ENCODE measurements at regions not wholly inside any gene's neighbourhood (a gene's known extent, or its start where the extent isn't known, plus 50 kb on each side); places are given as distances from the start of the nearest gene placed in this dataset.

DNA sequence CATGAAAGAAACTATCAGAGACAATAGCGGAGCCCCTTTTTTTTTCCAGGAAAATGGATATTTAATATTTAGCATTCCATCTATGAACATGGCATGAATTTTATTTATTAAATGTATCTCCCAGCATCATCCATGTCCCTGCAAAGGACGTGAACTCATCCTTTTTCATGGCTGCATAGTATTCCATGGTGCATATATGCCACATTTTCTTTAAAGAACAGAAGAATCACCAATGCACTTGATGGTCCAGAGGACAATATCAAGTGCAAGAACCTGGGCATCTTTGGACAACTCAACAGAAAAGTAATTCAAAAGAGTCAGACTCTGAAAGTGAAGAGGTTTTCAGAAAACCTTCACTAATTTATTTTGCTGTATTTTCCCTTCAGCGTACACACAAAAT is 133.0 kb upstream of the SLC7A14 start:
- H3K27ac Mint-ChIP-seq: no peak overlapping the region
- Histone ChIP-seq H3K4me1 (ENCODE audit: insufficient read depth, low read length) (no peaks in the 10 kb centered on the region), H3K27me3 (ENCODE audit: insufficient read depth, low read length, poor library complexity, severe bottlenecking) (no peaks in the 10 kb centered on the region), H3K36me3 (ENCODE audit: insufficient read depth, low read length) (no peaks in the 10 kb centered on the region), H3K27ac (ENCODE audit: low read depth, low read length) (no peak overlapping the region), H3K4me3 (ENCODE audit: low read length) (no peak overlapping the region), H3K9me3 (ENCODE audit: low read length) (no peaks in the 10 kb centered on the region)
- H3K9me3 Mint-ChIP-seq: peaks cover 4 to 9% (median 6%) of the 10 kb centered on the region in 5 donors
- H3K36me3 Mint-ChIP-seq: no peaks in the 10 kb centered on the region
- ChIA-PET POLR2A (no interaction called here), CTCF (no interaction called here)
- peaks cover 9 to 55% of the 10 kb centered on the region in 2 donors for H3K27me3 Mint-ChIP-seq
- no peak for DNase-seq
- H3K4me3 Mint-ChIP-seq: no peak overlapping the region
- H3K4me1 Mint-ChIP-seq: no peaks in the 10 kb centered on the region

DNA sequence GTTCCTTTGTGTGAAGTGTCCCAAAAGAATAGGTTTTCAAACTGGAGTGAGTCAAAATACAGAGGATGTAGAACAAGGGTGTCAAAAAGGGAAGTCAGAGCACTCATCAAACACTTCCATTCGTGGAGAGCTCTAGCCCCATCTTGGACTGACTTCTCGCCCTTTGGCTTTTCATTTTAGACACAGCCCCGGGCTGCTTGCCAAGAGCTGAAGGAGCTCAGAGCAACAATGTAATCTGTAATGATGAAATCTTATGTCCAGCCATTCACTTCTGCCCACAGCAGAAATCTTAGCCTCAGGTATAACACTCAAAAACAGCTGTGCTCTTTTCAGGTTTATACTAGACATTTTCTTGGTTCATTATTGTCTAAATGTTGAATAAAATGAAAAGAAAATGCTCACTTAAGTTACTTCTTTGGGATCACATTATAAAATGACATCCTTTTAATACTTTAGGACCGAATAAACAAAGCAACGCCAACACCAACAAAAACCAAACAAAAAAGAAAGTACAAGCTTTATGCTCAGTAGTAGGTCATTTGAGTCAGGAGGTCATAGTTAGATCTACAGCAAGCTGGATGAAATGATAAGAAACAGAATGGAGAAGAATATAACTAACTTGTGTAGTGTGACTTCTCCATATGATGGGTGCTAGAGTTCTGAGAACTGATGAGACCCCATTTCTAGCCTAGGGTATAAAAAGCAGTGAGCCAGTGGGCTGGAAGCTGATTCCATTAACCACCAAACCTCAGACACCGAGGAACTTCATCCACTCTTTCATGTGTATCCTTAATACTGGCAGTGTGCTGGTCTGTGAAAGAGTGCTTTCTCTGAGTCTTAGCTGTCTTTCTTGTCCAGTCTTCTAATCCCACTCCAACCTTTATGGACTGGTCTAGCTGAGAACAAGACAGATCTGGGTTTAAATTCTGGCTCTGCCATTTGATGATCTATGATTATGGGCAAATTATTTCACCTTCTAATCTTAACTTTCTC is 131.8 kb upstream of the SLC7A14 start:
- no peaks in the 10 kb centered on the region for H3K36me3 Mint-ChIP-seq
- POLR2A ChIA-PET: no interaction called here

DNA sequence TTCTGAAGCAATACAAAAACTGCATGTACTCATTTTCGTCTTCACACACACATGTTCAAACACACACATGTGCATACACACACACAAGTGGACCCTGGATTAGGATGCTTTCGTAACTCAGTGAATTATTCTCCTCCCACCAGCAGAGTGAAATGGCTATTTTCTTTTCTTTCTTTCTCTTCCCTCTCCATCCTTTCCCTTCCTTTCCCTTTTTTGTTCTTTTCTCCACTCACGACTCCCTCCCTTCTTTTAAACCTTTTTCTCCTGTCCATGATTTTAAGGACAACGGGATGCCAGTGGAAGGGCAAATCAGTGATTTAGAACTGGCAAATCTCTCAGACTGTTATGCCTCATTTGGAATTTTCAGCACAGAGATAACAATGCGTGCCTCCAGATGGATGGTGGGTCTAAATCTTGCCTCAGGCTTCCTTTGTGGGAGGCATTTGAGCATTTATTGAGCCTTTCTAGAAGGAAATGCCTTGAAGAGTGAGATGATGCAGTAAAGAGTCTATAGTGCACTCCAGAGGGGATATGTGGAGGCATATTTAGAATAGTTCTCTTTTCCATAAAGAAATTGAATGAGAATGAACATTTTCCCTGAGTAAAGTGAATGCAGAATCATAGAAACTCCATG is 130.4 kb upstream of the SLC7A14 start:
- Histone ChIP-seq H3K27ac (ENCODE audit: low read depth, low read length) (no peak overlapping the region), H3K4me3 (ENCODE audit: low read length) (no peak overlapping the region), H3K4me1 (ENCODE audit: insufficient read depth, low read length) (no peaks in the 10 kb centered on the region), H3K36me3 (ENCODE audit: insufficient read depth, low read length) (no peaks in the 10 kb centered on the region), H3K9me3 (ENCODE audit: low read length) (no peaks in the 10 kb centered on the region), H3K27me3 (ENCODE audit: insufficient read depth, low read length, poor library complexity, severe bottlenecking) (no peaks in the 10 kb centered on the region)
- Mint-ChIP-seq H3K27ac (no peak overlapping the region), H3K9me3 (peaks cover 4 to 9% (median 6%) of the 10 kb centered on the region in 5 donors), H3K27me3 (peaks cover 11 to 68% of the 10 kb centered on the region in 2 donors), H3K36me3 (no peaks in the 10 kb centered on the region), H3K4me1 (no peaks in the 10 kb centered on the region), H3K4me3 (no peak overlapping the region)
- POLR2A ChIA-PET: no interaction called here
- DNase-seq: no peak
- CTCF ChIA-PET: no interaction called here

More for the DNA sequence above, 131.8 kb upstream of the SLC7A14 start:
- Mint-ChIP-seq H3K9me3 (peaks cover 4 to 9% (median 6%) of the 10 kb centered on the region in 5 donors), H3K27me3 (peaks cover 11 to 58% of the 10 kb centered on the region in 2 donors), H3K27ac (no peak overlapping the region), H3K4me1 (no peaks in the 10 kb centered on the region), H3K4me3 (no peak overlapping the region)
- peak overlapping the region; percentile 40 for H3K27ac ChIP-seq (ENCODE audit: low read depth, low read length)
- no peaks in the 10 kb centered on the region for H3K27me3 ChIP-seq (ENCODE audit: insufficient read depth, low read length, poor library complexity, severe bottlenecking)
- H3K36me3 ChIP-seq (ENCODE audit: insufficient read depth, low read length): no peaks in the 10 kb centered on the region
- no peaks in the 10 kb centered on the region for H3K4me1 ChIP-seq (ENCODE audit: insufficient read depth, low read length)
- no peak for DNase-seq
- CTCF ChIA-PET: no interaction called here
- H3K9me3 ChIP-seq (ENCODE audit: low read length): no peaks in the 10 kb centered on the region
- no peak overlapping the region for H3K4me3 ChIP-seq (ENCODE audit: low read length)

DNA sequence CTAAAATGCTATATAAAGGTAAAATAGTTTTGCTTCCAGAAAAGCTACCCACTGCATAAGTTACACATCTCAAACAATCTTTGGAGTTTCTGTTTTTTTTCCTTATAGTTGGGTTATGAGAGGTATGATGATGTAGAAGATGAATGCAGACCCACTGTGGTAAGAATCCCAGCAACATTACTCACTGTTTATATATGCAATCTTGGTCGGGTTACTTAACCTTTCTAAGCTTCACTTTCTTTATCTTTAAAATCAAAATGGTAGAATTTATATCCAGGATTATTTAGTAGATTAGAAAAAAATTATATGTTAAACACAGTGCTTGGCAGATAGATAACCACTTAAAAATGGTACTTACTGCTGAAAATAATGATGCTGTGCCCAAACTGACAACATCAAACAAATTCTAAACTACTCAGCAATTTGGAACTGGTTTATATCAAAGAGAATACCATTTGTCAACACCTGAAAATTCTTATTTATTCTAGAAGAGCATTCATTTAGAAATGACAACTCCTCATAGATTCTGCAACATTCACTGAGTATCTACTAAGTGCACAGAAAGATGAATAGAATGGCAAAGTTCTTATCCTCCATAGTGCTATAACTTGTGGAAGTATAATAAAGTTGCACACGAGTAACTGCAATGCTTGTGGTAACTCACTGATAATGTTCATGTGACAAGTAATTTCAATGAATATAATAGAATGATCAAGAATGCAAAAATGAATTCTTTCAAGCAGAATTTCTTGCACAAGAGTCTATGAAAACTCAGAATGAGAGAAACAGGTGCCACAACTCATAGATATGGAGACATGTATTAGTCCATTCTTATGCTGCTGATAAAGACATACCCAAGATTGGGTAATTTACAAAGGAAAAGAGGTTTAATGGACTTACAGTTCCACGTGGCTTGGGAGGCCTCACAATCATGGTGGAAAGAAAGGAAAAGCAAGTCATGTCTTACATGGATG is 129.0 kb upstream of the SLC7A14 start:
- no peak overlapping the region for H3K27ac Mint-ChIP-seq
- no peak overlapping the region for H3K4me3 ChIP-seq (ENCODE audit: low read length)
- ChIA-PET CTCF (no interaction called here), POLR2A (no interaction called here)
- no peaks in the 10 kb centered on the region for H3K36me3 Mint-ChIP-seq
- no peak overlapping the region for H3K4me3 Mint-ChIP-seq
- no peaks in the 10 kb centered on the region for H3K4me1 Mint-ChIP-seq
- peaks cover 6 to 11% (median 9%) of the 10 kb centered on the region in 5 donors for H3K9me3 Mint-ChIP-seq
- peaks cover 13 to 72% of the 10 kb centered on the region in 2 donors for H3K27me3 Mint-ChIP-seq
- DNase-seq: no peak
- H3K27me3 ChIP-seq (ENCODE audit: insufficient read depth, low read length, poor library complexity, severe bottlenecking): no peaks in the 10 kb centered on the region
- H3K27ac ChIP-seq (ENCODE audit: low read depth, low read length): no peak overlapping the region
- H3K36me3 ChIP-seq (ENCODE audit: insufficient read depth, low read length): no peaks in the 10 kb centered on the region
- H3K9me3 ChIP-seq (ENCODE audit: low read length): no peaks in the 10 kb centered on the region
- H3K4me1 ChIP-seq (ENCODE audit: insufficient read depth, low read length): no peaks in the 10 kb centered on the region

DNA sequence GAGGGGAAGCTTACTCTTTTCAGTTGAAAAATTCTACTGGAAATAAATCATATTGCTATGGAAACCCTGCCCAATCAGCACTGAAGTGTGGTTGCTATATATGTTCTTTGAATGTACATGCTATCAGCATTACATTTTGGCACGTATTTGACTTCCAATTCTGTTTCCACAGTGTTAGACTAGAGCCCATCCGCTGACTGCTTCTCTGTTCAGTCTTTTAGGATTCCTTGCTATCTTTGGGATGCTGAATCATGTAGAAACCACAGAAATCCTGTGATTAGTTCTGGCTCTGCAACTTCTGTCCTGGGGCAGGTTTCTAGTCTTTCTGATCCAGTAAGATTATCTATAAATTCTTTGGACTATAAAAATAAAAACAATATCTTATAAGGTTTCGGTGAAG is 128.2 kb upstream of the SLC7A14 start:
- POLR2A ChIA-PET: no interaction called here
- no peaks in the 10 kb centered on the region for H3K9me3 ChIP-seq (ENCODE audit: low read length)

DNA sequence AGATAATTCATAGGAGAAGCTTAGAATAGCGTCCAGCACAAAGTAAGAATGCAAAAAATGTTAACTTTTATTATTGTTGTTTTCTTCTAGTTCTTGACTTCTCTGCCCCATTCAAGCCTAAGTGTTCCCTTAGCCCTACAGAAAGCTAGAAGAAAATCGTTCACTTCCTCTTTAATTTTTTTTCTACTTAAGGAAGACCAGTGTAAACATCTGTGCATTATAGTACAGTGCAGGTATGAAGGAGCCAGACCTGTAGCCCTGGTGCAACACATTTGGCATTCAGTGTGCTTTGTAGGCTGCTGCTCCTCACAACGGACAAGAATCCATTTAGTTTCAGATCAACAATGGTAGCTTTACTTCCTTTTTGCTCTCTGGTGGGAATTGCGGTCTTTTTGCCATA is 127.8 kb upstream of the SLC7A14 start:
- no peak overlapping the region for H3K27ac ChIP-seq (ENCODE audit: low read depth, low read length)
- Mint-ChIP-seq H3K4me3 (no peak overlapping the region), H3K27me3 (peaks cover 12 to 67% of the 10 kb centered on the region in 2 donors), H3K36me3 (no peaks in the 10 kb centered on the region), H3K9me3 (peaks cover 2 to 17% (median 8%) of the 10 kb centered on the region in 5 donors), H3K4me1 (no peaks in the 10 kb centered on the region), H3K27ac (no peak overlapping the region)
- ChIA-PET POLR2A (no interaction called here), CTCF (no interaction called here)
- H3K4me1 ChIP-seq (ENCODE audit: insufficient read depth, low read length): no peaks in the 10 kb centered on the region
- no peak for DNase-seq
- H3K4me3 ChIP-seq (ENCODE audit: low read length): no peak overlapping the region
- H3K36me3 ChIP-seq (ENCODE audit: insufficient read depth, low read length): no peaks in the 10 kb centered on the region
- H3K27me3 ChIP-seq (ENCODE audit: insufficient read depth, low read length, poor library complexity, severe bottlenecking): no peaks in the 10 kb centered on the region
- H3K9me3 ChIP-seq (ENCODE audit: low read length): no peaks in the 10 kb centered on the region

More for the DNA sequence above, 128.2 kb upstream of the SLC7A14 start:
- Mint-ChIP-seq H3K9me3 (peaks cover 6 to 17% (median 8%) of the 10 kb centered on the region in 5 donors), H3K27ac (no peak overlapping the region), H3K4me3 (no peak overlapping the region), H3K27me3 (peaks cover 12 to 68% of the 10 kb centered on the region in 2 donors), H3K36me3 (no peaks in the 10 kb centered on the region), H3K4me1 (no peaks in the 10 kb centered on the region)
- Histone ChIP-seq H3K4me3 (ENCODE audit: low read length) (no peak overlapping the region), H3K27ac (ENCODE audit: low read depth, low read length) (no peak overlapping the region), H3K4me1 (ENCODE audit: insufficient read depth, low read length) (no peaks in the 10 kb centered on the region), H3K36me3 (ENCODE audit: insufficient read depth, low read length) (no peaks in the 10 kb centered on the region), H3K27me3 (ENCODE audit: insufficient read depth, low read length, poor library complexity, severe bottlenecking) (no peaks in the 10 kb centered on the region)
- DNase-seq: no peak
- CTCF ChIA-PET: no interaction called here

DNA sequence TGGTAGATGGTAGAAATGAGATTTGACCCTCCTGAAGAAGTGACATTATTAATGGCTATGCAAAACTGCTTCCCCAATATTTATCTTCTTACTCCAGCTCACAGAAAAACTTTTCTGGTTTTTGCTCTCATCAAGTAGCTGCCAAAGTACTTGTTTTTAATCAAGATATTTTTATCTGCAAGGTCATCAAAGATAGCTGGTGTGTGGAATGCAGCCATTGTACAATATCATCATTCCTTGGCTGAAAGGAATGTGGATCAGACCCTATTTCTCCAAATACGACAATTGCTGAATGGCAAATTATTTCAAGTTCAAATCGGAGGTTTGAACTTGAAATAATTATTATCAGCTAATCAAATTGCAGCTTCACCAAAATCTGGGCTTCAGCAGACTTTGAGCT is 126.9 kb upstream of the SLC7A14 start:
- peaks cover 0 to 14% (median 6%) of the 10 kb centered on the region in 5 donors for H3K9me3 Mint-ChIP-seq
- ChIA-PET CTCF (no interaction called here), POLR2A (no interaction called here)
- no peaks in the 10 kb centered on the region for H3K36me3 Mint-ChIP-seq
- no peak overlapping the region for H3K4me3 Mint-ChIP-seq
- H3K36me3 ChIP-seq (ENCODE audit: insufficient read depth, low read length): no peaks in the 10 kb centered on the region
- H3K27ac ChIP-seq (ENCODE audit: low read depth, low read length): no peak overlapping the region
- no peaks in the 10 kb centered on the region for H3K27me3 ChIP-seq (ENCODE audit: insufficient read depth, low read length, poor library complexity, severe bottlenecking)
- no peaks in the 10 kb centered on the region for H3K9me3 ChIP-seq (ENCODE audit: low read length)
- no peaks in the 10 kb centered on the region for H3K4me1 Mint-ChIP-seq
- DNase-seq: no peak
- H3K4me3 ChIP-seq (ENCODE audit: low read length): no peak overlapping the region
- no peaks in the 10 kb centered on the region for H3K4me1 ChIP-seq (ENCODE audit: insufficient read depth, low read length)
- H3K27ac Mint-ChIP-seq: no peak overlapping the region
- H3K27me3 Mint-ChIP-seq: peaks cover 15 to 59% of the 10 kb centered on the region in 2 donors
